ENCODE measurements at regions not wholly inside any gene's neighbourhood (a gene's known extent, or its start where the extent isn't known, plus 50 kb on each side); places are given as distances from the start of the nearest gene placed in this dataset.

DNA sequence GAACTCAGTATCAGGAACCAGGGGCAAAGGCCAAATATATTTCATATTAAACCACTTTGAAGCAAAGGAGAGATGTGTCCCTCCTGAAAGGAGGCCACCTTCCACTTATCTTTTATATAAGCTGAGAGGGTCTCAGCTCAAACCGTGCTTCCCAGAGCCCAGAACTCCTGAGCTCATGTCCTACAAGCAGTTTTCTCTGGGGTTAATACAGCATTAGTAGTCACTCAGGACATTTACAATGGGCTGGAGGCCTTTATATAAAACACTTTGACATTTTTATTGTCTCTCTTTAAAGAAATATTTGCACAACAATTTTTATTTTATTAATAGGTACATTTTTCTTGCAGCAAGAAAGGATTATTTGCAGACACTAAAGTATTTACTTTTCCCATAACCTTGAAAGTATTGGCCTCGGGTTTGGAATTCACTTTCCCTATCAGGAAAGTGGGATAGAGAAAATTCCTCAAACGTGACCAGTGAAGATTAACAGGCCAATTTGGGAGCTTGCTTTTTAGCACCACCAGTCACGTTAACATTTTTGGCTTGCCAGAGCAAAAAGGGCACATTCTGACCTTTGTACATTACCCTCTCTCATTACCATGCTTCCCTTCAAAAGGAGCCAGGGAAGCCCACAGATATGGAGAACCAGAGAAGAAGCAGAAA is 464.9 kb upstream of the NRP1 start:
- no peak for TF ChIP-seq CTCF (IDR thresholded peaks at IDR 0.05)
- TF ChIP-seq ZFX (IDR thresholded peaks at IDR 0.05; ENCODE audit: borderline replicate concordance): no peak
